ENCODE measurements at regions not wholly inside any gene's neighbourhood (a gene's known extent, or its start where the extent isn't known, plus 50 kb on each side); places are given as distances from the start of the nearest gene placed in this dataset.

DNA sequence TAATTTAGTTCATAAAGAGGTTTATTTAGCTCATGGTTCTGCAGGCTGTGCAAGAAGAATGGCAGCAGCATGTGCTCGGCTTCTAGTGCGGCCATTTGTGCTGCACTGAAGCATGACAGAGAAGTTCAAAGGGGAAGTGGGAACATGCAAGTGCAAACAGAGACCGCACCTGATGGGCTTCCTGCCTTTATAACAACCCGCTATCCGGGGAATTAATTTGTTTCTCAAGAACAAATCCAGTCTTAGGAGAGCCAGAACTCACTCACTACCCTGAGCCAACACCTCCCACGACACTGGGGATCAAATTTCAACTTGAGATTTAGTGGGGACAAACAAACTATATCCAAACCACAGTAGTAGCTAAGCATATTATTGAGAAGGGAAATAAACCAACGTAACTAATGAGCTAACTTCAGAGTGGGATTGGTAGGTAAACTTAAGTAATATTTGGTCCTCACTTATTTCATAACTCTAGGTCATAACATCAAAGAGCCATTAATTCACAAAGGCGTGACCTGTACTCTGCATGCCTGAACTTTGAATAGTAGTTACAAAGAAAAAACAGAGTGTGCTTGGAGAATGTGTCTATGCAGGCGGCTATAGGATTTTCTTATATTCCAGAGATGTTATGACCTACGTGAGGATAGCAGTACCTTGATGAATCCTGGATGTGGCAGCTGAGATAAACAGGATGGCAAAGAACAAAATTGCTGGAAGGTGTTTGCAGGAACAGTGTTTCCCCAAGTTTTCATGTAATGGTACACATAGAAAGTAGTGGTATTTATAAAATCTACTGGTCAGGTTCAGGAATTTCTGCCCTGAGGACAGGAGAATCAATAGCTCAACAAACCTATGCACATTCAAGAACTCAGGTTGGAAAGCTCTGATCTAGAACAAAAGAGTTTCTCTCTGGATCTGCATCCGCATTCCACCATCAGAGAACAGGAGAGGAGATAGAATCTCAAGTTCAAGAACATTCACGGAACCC, 845.9 kb upstream of the ID2 start:
- Histone ChIP-seq H3K4me2 (ENCODE audit: low read length) (no peak overlapping the region), H3K79me2 (replicated peaks; ENCODE audit: insufficient read depth, low read length) (no peaks in the 10 kb centered on the region), H4K20me1 (ENCODE audit: insufficient read depth) (no peaks in the 10 kb centered on the region), H3K9me3 (ENCODE audit: low read length) (no peaks in the 10 kb centered on the region), H2AFZ (ENCODE audit: low read depth, low read length) (no peak overlapping the region), H3K9ac (ENCODE audit: low read length) (no peak overlapping the region), H3K27me3 (ENCODE audit: insufficient read depth, low read depth, low read length) (no peaks in the 10 kb centered on the region), H3K27ac (ENCODE audit: low read length) (no peak overlapping the region), H3F3A (ENCODE audit: insufficient read depth, low read length, poor library complexity, severe bottlenecking) (no peaks in the 10 kb centered on the region), H3K4me3 (ENCODE audit: low read length) (no peak overlapping the region), H3K9me2 (ENCODE audit: insufficient read depth, low read length) (no peaks in the 10 kb centered on the region), H3K36me3 (ENCODE audit: insufficient read depth, low read length) (no peaks in the 10 kb centered on the region)
- no peak for TF ChIP-seq RAD21 (conservative IDR thresholded peaks at IDR 0.05)
- TF ChIP-seq, protein P1, sequence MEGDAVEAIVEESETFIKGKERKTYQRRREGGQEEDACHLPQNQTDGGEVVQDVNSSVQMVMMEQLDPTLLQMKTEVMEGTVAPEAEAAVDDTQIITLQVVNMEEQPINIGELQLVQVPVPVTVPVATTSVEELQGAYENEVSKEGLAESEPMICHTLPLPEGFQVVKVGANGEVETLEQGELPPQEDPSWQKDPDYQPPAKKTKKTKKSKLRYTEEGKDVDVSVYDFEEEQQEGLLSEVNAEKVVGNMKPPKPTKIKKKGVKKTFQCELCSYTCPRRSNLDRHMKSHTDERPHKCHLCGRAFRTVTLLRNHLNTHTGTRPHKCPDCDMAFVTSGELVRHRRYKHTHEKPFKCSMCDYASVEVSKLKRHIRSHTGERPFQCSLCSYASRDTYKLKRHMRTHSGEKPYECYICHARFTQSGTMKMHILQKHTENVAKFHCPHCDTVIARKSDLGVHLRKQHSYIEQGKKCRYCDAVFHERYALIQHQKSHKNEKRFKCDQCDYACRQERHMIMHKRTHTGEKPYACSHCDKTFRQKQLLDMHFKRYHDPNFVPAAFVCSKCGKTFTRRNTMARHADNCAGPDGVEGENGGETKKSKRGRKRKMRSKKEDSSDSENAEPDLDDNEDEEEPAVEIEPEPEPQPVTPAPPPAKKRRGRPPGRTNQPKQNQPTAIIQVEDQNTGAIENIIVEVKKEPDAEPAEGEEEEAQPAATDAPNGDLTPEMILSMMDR (IDR thresholded peaks at IDR 0.05; ENCODE audit: poor library complexity, severe bottlenecking), result no peak
- no peak for TF ChIP-seq MXI1 (conservative IDR thresholded peaks at IDR 0.05; ENCODE audit: poor library complexity, severe bottlenecking)
- no peak for TF ChIP-seq SMC3 (conservative IDR thresholded peaks at IDR 0.05; ENCODE audit: poor library complexity)
- TF ChIP-seq EZH2 (IDR thresholded peaks at IDR 0.05; ENCODE audit: borderline replicate concordance, insufficient read depth, low read length, poor library complexity, severe bottlenecking), result no peak
- no peak for TF ChIP-seq TAF1 (IDR thresholded peaks at IDR 0.05; ENCODE audit: low read depth)
- TF ChIP-seq POLR2AphosphoS5 (IDR thresholded peaks at IDR 0.05), result no peak
- TF ChIP-seq, protein P2, sequence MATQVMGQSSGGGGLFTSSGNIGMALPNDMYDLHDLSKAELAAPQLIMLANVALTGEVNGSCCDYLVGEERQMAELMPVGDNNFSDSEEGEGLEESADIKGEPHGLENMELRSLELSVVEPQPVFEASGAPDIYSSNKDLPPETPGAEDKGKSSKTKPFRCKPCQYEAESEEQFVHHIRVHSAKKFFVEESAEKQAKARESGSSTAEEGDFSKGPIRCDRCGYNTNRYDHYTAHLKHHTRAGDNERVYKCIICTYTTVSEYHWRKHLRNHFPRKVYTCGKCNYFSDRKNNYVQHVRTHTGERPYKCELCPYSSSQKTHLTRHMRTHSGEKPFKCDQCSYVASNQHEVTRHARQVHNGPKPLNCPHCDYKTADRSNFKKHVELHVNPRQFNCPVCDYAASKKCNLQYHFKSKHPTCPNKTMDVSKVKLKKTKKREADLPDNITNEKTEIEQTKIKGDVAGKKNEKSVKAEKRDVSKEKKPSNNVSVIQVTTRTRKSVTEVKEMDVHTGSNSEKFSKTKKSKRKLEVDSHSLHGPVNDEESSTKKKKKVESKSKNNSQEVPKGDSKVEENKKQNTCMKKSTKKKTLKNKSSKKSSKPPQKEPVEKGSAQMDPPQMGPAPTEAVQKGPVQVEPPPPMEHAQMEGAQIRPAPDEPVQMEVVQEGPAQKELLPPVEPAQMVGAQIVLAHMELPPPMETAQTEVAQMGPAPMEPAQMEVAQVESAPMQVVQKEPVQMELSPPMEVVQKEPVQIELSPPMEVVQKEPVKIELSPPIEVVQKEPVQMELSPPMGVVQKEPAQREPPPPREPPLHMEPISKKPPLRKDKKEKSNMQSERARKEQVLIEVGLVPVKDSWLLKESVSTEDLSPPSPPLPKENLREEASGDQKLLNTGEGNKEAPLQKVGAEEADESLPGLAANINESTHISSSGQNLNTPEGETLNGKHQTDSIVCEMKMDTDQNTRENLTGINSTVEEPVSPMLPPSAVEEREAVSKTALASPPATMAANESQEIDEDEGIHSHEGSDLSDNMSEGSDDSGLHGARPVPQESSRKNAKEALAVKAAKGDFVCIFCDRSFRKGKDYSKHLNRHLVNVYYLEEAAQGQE (IDR thresholded peaks at IDR 0.05; ENCODE audit: borderline replicate concordance), result no peak
- TF ChIP-seq EP300 (conservative IDR thresholded peaks at IDR 0.05; ENCODE audit: poor library complexity, severe bottlenecking), result no peak

DNA sequence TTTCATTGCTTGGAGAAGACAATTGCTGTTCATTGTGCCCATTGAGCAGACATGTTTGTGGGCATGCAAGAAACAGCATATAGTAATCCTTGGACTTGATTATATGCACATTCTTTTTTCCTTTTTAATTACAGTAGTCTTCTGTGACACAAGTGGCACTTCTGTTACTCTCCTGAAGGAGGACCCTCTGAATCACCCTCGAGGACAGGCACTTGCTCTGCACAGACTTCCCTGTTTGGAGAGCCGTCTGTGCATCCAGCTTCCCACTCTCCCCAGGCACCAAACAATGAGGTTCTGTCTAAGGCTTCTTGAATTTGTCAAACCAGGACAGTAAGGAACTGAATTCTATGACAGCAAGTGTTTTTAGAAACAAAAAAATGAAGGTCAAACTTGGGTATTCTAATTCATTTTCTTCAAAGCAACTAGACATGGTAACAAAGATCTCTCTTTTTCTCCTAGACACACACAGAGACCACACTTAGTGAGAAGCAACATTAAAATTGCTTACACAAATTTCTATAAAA, 844.6 kb upstream of the ID2 start:
- Histone ChIP-seq H3K27ac (ENCODE audit: low read length) (no peak overlapping the region), H3K9me3 (ENCODE audit: low read length) (no peaks in the 10 kb centered on the region), H3K9ac (ENCODE audit: low read length) (no peak overlapping the region), H3K4me3 (ENCODE audit: low read length) (no peak overlapping the region), H3K36me3 (ENCODE audit: insufficient read depth, low read length) (no peaks in the 10 kb centered on the region), H3K4me2 (ENCODE audit: low read length) (no peak overlapping the region), H3K9me2 (ENCODE audit: insufficient read depth, low read length) (no peaks in the 10 kb centered on the region), H3K27me3 (ENCODE audit: insufficient read depth, low read depth, low read length) (no peaks in the 10 kb centered on the region), H3F3A (ENCODE audit: insufficient read depth, low read length, poor library complexity, severe bottlenecking) (no peaks in the 10 kb centered on the region), H4K20me1 (ENCODE audit: insufficient read depth) (no peaks in the 10 kb centered on the region), H2AFZ (ENCODE audit: low read depth, low read length) (no peak overlapping the region), H3K79me2 (replicated peaks; ENCODE audit: insufficient read depth, low read length) (no peaks in the 10 kb centered on the region)
- TF ChIP-seq POLR2AphosphoS5 (IDR thresholded peaks at IDR 0.05) (no peak), EP300 (conservative IDR thresholded peaks at IDR 0.05; ENCODE audit: poor library complexity, severe bottlenecking) (no peak), EZH2 (IDR thresholded peaks at IDR 0.05; ENCODE audit: borderline replicate concordance, insufficient read depth, low read length, poor library complexity, severe bottlenecking) (no peak), SMC3 (conservative IDR thresholded peaks at IDR 0.05; ENCODE audit: poor library complexity) (no peak), TAF1 (IDR thresholded peaks at IDR 0.05; ENCODE audit: low read depth) (no peak), RAD21 (conservative IDR thresholded peaks at IDR 0.05) (no peak), MXI1 (conservative IDR thresholded peaks at IDR 0.05; ENCODE audit: poor library complexity, severe bottlenecking) (no peak)
- TF ChIP-seq, protein P2 (IDR thresholded peaks at IDR 0.05; ENCODE audit: borderline replicate concordance), result no peak
- TF ChIP-seq, protein P1 (IDR thresholded peaks at IDR 0.05; ENCODE audit: poor library complexity, severe bottlenecking), result no peak

Data from neural cell (in vitro differentiated cells).